ENCODE measurements at regions not wholly inside any gene's neighbourhood (a gene's known extent, or its start where the extent isn't known, plus 50 kb on each side); places are given as distances from the start of the nearest gene placed in this dataset.
"Not testable (repeated sequence)": the region's sequence is repeated elsewhere in the genome, so short reads cannot be mapped to it uniquely, and the experiment has no call there.

GRCh38 chr5:56313004-56313531 lies 79.9 kb upstream of the ANKRD55 start:
- DNase-seq: no peak

- no peak for DNase-seq
These were observed 78.3 kb upstream of the ANKRD55 start for GRCh38 chr5:56311306-56311905.

- no peak for DNase-seq
These were observed 77.6 kb upstream of the ANKRD55 start for GRCh38 chr5:56310711-56311204.

- no peak for DNase-seq
These were observed 76.2 kb upstream of the ANKRD55 start for GRCh38 chr5:56309262-56309826.

GRCh38 chr5:56307714-56308333 lies 74.7 kb upstream of the ANKRD55 start:
- DNase-seq: no peak

- DNase-seq: no peak
These were observed 73.5 kb upstream of the ANKRD55 start for GRCh38 chr5:56306433-56307150.

- DNase-seq: no peak
These were observed 72.1 kb upstream of the ANKRD55 start for GRCh38 chr5:56305001-56305950.

- no peak for DNase-seq
These were observed 70.4 kb upstream of the ANKRD55 start for GRCh38 chr5:56303511-56303910.

- DNase-seq: no peak
These were observed 68.9 kb upstream of the ANKRD55 start for GRCh38 chr5:56302027-56302426.

- DNase-seq: no peak
These were observed 67.9 kb upstream of the ANKRD55 start for GRCh38 chr5:56301069-56301468.

- DNase-seq: no peak
These were observed 66.1 kb upstream of the ANKRD55 start for GRCh38 chr5:56299212-56299611.

- DNase-seq: no peak
These were observed 65.4 kb upstream of the ANKRD55 start for GRCh38 chr5:56298336-56299090.

GRCh38 chr5:56297851-56298250 lies 64.7 kb upstream of the ANKRD55 start:
- no peak for DNase-seq

GRCh38 chr5:56295311-56295710 lies 62.2 kb upstream of the ANKRD55 start:
- DNase-seq: not testable (repeated sequence)

- DNase-seq: no peak
These were observed 61.2 kb upstream of the ANKRD55 start for GRCh38 chr5:56294354-56294753.

- not testable (repeated sequence) for DNase-seq
These were observed 59.7 kb upstream of the ANKRD55 start for GRCh38 chr5:56292874-56293273.

GRCh38 chr5:56291661-56292374 lies 58.7 kb upstream of the ANKRD55 start:
- DNase-seq: no peak

- DNase-seq: no peak
These were observed 58.0 kb upstream of the ANKRD55 start for GRCh38 chr5:56291079-56291643.

GRCh38 chr5:56290378-56291078 lies 57.4 kb upstream of the ANKRD55 start:
- DNase-seq: no peak

GRCh38 chr5:56289602-56289987 lies 56.5 kb upstream of the ANKRD55 start:
- DNase-seq: no peak

Data from T-helper 2 cell (primary cell).